Body of pancreas (tissue), 4 donors: ENCODE measurements at regions not wholly inside any gene's neighbourhood (a gene's known extent, or its start where the extent isn't known, plus 50 kb on each side); places are given as distances from the start of the nearest gene placed in this dataset.

Source experiments
- POLR2A ChIP-seq, 3 donors: fragments of 450-650 bp; IDR thresholded peaks; one replicate each; pipeline ENCODE4 v1.6.1; 2016; ENCODE audit warnings: antibody characterized with exemption in 3 of 3, mild to moderate bottlenecking in 2 of 3
- TF ChIP-seq, protein P1 (sequence below), 7 experiments: fragments of 450-650 bp in 4 of 7; fragments of 200-600 bp in 3 of 7; sonication (generic) in 3 of 7; IDR thresholded peaks; one replicate each; pipeline ENCODE4 v1.5.1; 2016 to 2019; ENCODE audit warnings: antibody characterized with exemption in 7 of 7

DNA sequence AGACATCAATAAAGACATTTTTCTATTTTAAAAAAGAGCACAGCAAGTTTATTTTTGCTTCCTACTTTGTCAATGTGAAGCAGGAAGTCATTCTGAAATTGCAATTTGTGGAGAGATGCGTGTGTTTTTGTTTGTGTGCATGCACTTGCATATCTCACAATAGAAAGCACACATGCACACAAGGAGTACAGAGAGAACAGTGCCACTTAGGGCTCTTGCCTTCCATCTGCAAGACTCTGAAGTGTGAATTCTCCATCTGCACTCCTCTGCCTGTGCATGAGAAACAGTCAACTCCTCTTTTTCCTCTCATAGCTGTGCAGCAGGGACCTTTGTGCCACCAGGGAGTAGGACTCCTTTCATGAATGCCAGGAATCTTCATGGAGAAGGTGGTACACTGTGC is 316.3 kb upstream of the CNR1 start:
- TF ChIP-seq, protein P1, sequence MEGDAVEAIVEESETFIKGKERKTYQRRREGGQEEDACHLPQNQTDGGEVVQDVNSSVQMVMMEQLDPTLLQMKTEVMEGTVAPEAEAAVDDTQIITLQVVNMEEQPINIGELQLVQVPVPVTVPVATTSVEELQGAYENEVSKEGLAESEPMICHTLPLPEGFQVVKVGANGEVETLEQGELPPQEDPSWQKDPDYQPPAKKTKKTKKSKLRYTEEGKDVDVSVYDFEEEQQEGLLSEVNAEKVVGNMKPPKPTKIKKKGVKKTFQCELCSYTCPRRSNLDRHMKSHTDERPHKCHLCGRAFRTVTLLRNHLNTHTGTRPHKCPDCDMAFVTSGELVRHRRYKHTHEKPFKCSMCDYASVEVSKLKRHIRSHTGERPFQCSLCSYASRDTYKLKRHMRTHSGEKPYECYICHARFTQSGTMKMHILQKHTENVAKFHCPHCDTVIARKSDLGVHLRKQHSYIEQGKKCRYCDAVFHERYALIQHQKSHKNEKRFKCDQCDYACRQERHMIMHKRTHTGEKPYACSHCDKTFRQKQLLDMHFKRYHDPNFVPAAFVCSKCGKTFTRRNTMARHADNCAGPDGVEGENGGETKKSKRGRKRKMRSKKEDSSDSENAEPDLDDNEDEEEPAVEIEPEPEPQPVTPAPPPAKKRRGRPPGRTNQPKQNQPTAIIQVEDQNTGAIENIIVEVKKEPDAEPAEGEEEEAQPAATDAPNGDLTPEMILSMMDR (IDR thresholded peaks at IDR 0.05): no peak
- no peak for TF ChIP-seq POLR2A (IDR thresholded peaks at IDR 0.05)
